ENCODE measurements at regions not wholly inside any gene's neighbourhood (a gene's known extent, or its start where the extent isn't known, plus 50 kb on each side); places are given as distances from the start of the nearest gene placed in this dataset.

DNA sequence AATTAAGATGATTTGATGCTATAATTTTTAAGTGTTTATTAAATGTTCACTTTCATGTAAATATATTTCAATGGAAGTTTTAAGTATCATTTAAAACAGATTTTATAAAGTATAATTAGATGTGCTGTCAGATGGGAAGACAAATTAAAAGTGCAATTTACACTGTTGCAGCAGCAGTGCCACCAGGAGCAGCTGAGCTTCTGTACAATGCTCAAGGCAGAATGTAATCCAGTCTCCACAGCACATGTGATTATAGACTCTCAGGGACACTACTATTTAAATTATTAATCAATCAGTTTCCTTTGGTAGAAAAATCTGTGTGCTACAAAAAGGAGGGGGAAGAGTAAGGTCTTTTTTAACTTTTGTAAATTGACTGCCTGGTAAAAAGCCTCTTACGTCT, 285.7 kb upstream of the USP15 start:
- TF ChIP-seq POLR2AphosphoS5 (IDR thresholded peaks at IDR 0.05) (no peak), POLR2A (IDR thresholded peaks at IDR 0.05) (no peak)
- TF ChIP-seq, protein P1, sequence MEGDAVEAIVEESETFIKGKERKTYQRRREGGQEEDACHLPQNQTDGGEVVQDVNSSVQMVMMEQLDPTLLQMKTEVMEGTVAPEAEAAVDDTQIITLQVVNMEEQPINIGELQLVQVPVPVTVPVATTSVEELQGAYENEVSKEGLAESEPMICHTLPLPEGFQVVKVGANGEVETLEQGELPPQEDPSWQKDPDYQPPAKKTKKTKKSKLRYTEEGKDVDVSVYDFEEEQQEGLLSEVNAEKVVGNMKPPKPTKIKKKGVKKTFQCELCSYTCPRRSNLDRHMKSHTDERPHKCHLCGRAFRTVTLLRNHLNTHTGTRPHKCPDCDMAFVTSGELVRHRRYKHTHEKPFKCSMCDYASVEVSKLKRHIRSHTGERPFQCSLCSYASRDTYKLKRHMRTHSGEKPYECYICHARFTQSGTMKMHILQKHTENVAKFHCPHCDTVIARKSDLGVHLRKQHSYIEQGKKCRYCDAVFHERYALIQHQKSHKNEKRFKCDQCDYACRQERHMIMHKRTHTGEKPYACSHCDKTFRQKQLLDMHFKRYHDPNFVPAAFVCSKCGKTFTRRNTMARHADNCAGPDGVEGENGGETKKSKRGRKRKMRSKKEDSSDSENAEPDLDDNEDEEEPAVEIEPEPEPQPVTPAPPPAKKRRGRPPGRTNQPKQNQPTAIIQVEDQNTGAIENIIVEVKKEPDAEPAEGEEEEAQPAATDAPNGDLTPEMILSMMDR (IDR thresholded peaks at IDR 0.05), result no peak
- 94% methylated on average over 1 of the region's 1 CpG for WGBS
- DNase-seq (ENCODE audit: low spot score), result no peak
- Histone ChIP-seq H3K36me3 (no peaks in the 10 kb centered on the region), H3K4me1 (replicated peaks) (no peaks in the 10 kb centered on the region), H3K4me3 (no peak overlapping the region), H3K27ac (no peak overlapping the region), H3K27me3 (replicated peaks; ENCODE audit: insufficient read depth) (no peaks in the 10 kb centered on the region), H3K9me3 (no peaks in the 10 kb centered on the region)
- intact Hi-C loops (cut with DNase I), result no loop called here

DNA sequence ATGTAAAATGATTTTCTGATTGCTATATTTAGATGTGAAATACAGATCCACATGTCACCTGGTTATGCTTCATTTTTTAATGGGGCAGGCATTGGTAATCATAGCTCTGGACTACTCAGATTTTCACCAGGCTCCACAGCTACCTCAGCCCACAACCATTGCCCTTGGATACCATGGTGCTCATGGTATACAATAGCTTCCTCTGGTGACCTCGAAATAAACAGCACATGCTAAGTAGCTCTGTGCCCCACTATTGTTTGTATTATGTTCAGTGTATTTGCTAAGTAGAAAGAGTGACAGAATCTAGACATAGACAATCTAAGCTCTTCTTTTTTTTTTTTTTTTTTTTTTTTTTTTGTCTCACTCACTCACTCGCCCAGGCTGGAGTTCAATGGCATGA, 274.4 kb upstream of the USP15 start:
- H3K36me3 ChIP-seq, result no peaks in the 10 kb centered on the region
- H3K4me1 ChIP-seq (replicated peaks), result no peaks in the 10 kb centered on the region
- no peaks in the 10 kb centered on the region for H3K9me3 ChIP-seq
- TF ChIP-seq POLR2AphosphoS5 (IDR thresholded peaks at IDR 0.05) (no peak), POLR2A (IDR thresholded peaks at IDR 0.05) (no peak)
- TF ChIP-seq, protein P1 (IDR thresholded peaks at IDR 0.05), result no peak
- 72% methylated on average over 2 of the region's 2 CpGs for WGBS
- DNase-seq (ENCODE audit: low spot score), result no peak
- no peaks in the 10 kb centered on the region for H3K27me3 ChIP-seq (replicated peaks; ENCODE audit: insufficient read depth)
- intact Hi-C loops (cut with DNase I), result no loop called here
- no peak overlapping the region for H3K27ac ChIP-seq
- no peak overlapping the region for H3K4me3 ChIP-seq

DNA sequence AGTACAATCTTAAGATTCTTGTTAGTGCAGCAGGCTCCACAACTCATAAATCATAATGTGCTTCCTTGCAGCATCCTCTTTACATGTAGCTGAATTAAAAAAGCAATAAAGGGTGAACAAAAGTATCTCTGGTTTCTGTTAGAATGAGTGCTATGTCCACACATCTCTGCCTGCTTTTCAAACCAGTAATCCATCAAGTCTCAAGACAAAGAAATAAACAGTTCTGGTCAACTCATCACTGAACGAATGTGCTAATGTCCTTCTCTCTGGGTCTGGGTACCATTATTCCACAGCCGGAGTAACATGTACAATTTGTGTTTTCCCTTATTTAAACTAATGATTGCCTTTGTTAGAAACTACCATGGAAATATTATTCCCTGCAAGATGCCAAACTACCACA, 273.0 kb upstream of the USP15 start:
- Histone ChIP-seq H3K9me3 (no peaks in the 10 kb centered on the region), H3K27me3 (replicated peaks; ENCODE audit: insufficient read depth) (no peaks in the 10 kb centered on the region), H3K27ac (no peak overlapping the region), H3K4me1 (replicated peaks) (no peaks in the 10 kb centered on the region), H3K36me3 (no peaks in the 10 kb centered on the region), H3K4me3 (no peak overlapping the region)
- intact Hi-C loops (cut with DNase I), result no loop called here
- DNase-seq (ENCODE audit: low spot score), result no peak
- TF ChIP-seq POLR2A (IDR thresholded peaks at IDR 0.05) (no peak), POLR2AphosphoS5 (IDR thresholded peaks at IDR 0.05) (no peak)
- TF ChIP-seq, protein P1 (IDR thresholded peaks at IDR 0.05), result no peak
- 51% methylated on average over 2 of the region's 2 CpGs for WGBS

DNA sequence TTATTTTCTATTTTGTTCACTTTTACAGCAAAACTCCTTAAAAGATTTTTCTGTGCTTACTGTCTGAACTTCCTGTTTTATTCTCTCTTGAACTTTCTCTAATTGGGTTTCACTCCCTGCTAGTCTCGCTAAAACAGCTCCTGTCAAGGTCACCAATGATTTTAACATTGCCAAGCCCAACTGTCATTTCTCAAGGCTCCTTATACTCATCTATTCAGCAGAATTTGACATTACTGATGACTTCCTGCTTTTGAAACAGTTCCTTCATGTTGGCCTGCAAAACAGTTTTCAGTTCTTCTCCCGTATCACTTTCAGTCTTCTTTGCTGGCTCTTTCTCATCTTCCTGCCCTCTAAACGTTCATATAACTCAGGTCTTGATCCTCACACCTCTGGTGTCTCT, 268.5 kb upstream of the USP15 start:
- TF ChIP-seq POLR2A (IDR thresholded peaks at IDR 0.05), result no peak
- TF ChIP-seq POLR2AphosphoS5 (IDR thresholded peaks at IDR 0.05), result no peak
- TF ChIP-seq, protein P1 (IDR thresholded peaks at IDR 0.05), result no peak
- H3K4me1 ChIP-seq (replicated peaks), result no peaks in the 10 kb centered on the region
- no peaks in the 10 kb centered on the region for H3K36me3 ChIP-seq
- H3K4me3 ChIP-seq, result no peak overlapping the region
- no peaks in the 10 kb centered on the region for H3K9me3 ChIP-seq
- H3K27ac ChIP-seq, result no peak overlapping the region
- no peaks in the 10 kb centered on the region for H3K27me3 ChIP-seq (replicated peaks; ENCODE audit: insufficient read depth)
- 45% methylated on average over 3 of the region's 3 CpGs for WGBS
- intact Hi-C loops (cut with DNase I), result no loop called here
- no peak for DNase-seq (ENCODE audit: low spot score)

DNA sequence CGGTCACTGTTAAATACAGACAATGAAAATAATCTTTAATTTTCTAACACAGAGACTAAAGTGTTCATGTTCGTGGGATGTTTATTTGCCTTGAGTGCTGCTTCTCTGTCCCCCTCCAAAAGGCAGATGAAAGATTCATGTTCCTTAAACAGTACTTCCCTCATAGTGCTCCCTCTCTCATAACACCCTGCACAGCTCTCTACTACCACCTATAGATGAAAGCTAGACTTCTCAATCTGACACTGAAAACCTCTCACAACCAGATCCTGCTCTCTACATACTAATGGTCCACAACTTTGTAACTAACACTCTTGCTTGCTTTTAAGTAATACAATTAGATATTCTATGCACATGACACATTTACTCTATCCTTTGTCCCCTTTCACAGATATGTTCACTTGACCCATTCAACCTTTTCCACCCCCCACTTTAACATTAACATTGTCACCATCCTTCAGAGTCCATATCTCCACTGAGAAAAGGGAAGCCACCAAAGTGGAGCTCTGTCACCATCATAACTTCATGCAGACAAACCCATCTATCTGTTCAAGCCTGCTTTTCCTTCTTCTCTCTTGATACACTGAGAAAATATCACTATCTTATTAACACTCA, 266.4 kb upstream of the USP15 start:
- no peaks in the 10 kb centered on the region for H3K4me1 ChIP-seq (replicated peaks)
- intact Hi-C loops (cut with DNase I), result no loop called here
- no peak overlapping the region for H3K27ac ChIP-seq
- H3K4me3 ChIP-seq, result no peak overlapping the region
- no peaks in the 10 kb centered on the region for H3K27me3 ChIP-seq (replicated peaks; ENCODE audit: insufficient read depth)
- no peaks in the 10 kb centered on the region for H3K9me3 ChIP-seq
- 47% methylated on average over 2 of the region's 2 CpGs for WGBS
- TF ChIP-seq, protein P1 (IDR thresholded peaks at IDR 0.05), result peak in 3 of 4 experiments; percentile 26 to 31 (median 30)
- TF ChIP-seq POLR2AphosphoS5 (IDR thresholded peaks at IDR 0.05), result no peak
- H3K36me3 ChIP-seq, result no peaks in the 10 kb centered on the region
- DNase-seq (ENCODE audit: low spot score), result no peak

All from prostate gland (tissue), 2 donors.